ENCODE measurements at regions not wholly inside any gene's neighbourhood (a gene's known extent, or its start where the extent isn't known, plus 50 kb on each side); places are given as distances from the start of the nearest gene placed in this dataset.

- TF ChIP-seq CTCF (IDR thresholded peaks at IDR 0.05), result no peak
- no peak for TF ChIP-seq POLR2AphosphoS5 (IDR thresholded peaks at IDR 0.05)
These were observed 229.9 kb upstream of the PITX2 start for GRCh38 chr4:110852793-110853192.

Measured in suprapubic skin (tissue), 3 donors.